NB4 (cell line): ENCODE measurements at regions not wholly inside any gene's neighbourhood (a gene's known extent, or its start where the extent isn't known, plus 50 kb on each side); places are given as distances from the start of the nearest gene placed in this dataset.

ENCODE experiments used
- DNase-seq: peaks from one replicate; pipeline ENCODE4 v3.0.0; 2010; ENCODE audit warnings: low read depth
- H3K4me3 ChIP-seq: one replicate; pipeline ENCODE4 v1.5.1; 2011; ENCODE audit warnings: mild to moderate bottlenecking, low read depth, low read length, moderate library complexity
- MAX ChIP-seq: IDR thresholded peaks from 2 replicates; pipeline ENCODE4 v1.6.1; 2011; ENCODE audit warnings: low read depth, low read length
- MYC ChIP-seq: IDR thresholded peaks from 2 replicates; pipeline ENCODE4 v1.6.1; 2011; ENCODE audit warnings: low read depth, low read length
- POLR2A ChIP-seq: IDR thresholded peaks from 2 replicates; pipeline ENCODE4 v1.6.1; 2011; ENCODE audit warnings: mild to moderate bottlenecking; ENCODE audit not compliant: insufficient read length; ENCODE audit errors: extremely low read depth
- TF ChIP-seq, protein P1 (sequence below): IDR thresholded peaks from one replicate; pipeline ENCODE4 v1.5.1; 2012; ENCODE audit warnings: low read depth, low read length

GRCh38 chrX:139186991-139187390 lies 343.5 kb upstream of the F9 start:
- no peak overlapping the region for H3K4me3 ChIP-seq
- TF ChIP-seq MYC (no peak), MAX (no peak), POLR2A (no peak)
- TF ChIP-seq, protein P1, sequence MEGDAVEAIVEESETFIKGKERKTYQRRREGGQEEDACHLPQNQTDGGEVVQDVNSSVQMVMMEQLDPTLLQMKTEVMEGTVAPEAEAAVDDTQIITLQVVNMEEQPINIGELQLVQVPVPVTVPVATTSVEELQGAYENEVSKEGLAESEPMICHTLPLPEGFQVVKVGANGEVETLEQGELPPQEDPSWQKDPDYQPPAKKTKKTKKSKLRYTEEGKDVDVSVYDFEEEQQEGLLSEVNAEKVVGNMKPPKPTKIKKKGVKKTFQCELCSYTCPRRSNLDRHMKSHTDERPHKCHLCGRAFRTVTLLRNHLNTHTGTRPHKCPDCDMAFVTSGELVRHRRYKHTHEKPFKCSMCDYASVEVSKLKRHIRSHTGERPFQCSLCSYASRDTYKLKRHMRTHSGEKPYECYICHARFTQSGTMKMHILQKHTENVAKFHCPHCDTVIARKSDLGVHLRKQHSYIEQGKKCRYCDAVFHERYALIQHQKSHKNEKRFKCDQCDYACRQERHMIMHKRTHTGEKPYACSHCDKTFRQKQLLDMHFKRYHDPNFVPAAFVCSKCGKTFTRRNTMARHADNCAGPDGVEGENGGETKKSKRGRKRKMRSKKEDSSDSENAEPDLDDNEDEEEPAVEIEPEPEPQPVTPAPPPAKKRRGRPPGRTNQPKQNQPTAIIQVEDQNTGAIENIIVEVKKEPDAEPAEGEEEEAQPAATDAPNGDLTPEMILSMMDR: no peak
- DNase-seq: no peak

- TF ChIP-seq MYC (no peak), MAX (no peak), POLR2A (no peak)
- TF ChIP-seq, protein P1: no peak
- no peak overlapping the region for H3K4me3 ChIP-seq
- DNase-seq: no peak
Observed at GRCh38 chrX:139179592-139179991, 350.9 kb upstream of the F9 start.

DNA sequence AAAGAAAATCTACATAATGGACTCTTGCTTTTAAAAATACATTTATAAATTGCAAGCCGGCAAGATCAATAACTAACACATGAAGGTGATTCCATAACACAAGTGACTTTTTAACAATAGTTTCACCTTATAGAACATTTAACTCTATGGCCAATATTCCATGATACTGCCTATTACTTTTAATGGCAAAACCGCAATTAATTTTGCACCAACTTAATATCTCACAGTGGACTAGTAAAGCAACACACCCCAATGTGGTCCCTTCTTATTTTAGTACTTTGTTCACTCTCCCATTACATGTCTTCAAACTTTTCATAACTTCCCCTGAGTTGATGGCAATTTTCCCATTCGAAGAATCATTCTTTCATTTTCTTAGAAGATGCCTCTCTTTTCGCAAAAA lies 351.6 kb upstream of the F9 start:
- H3K4me3 ChIP-seq: no peak overlapping the region
- DNase-seq: no peak
- TF ChIP-seq, protein P1: no peak
- no peak for TF ChIP-seq POLR2A
- TF ChIP-seq MAX: no peak
- no peak for TF ChIP-seq MYC

- no peak overlapping the region for H3K4me3 ChIP-seq
- TF ChIP-seq POLR2A (no peak), MYC (no peak)
- TF ChIP-seq, protein P1: no peak
- DNase-seq: no peak
Observed at GRCh38 chrX:139172731-139173130, 357.8 kb upstream of the F9 start.

DNA sequence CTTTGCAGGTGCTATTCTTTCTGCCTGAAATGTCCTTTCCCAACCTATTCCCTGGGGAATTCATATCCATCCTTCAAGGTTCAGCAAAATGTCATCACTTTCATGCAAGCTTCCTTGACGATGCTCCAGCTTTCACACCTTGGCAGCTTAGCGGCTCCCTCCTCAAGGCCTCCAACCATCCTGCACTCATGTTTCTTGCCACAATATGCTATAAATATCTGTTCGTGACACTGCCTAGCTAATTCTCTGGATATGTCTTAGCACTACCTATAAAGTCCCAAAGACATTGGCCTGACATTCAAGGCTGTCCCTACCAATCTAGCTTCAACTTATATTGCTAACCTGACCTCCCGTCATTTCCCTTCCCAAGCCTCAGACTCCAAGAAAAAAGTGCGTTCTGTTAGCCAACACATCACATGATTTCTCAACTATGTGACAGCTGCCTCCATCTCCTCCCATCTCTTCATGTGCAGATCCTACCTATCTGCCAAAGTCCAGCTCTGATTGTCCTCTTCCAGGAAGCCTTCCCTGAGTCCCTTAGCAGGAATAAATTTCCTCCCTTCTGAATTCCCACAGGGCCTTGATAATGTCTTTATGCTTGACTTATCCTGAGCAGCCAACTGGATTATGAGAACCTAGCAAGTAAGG lies 359.9 kb upstream of the F9 start:
- no peak for TF ChIP-seq MAX
- no peak for TF ChIP-seq MYC
- TF ChIP-seq, protein P1: no peak
- no peak for TF ChIP-seq POLR2A
- no peak overlapping the region for H3K4me3 ChIP-seq
- no peak for DNase-seq

DNA sequence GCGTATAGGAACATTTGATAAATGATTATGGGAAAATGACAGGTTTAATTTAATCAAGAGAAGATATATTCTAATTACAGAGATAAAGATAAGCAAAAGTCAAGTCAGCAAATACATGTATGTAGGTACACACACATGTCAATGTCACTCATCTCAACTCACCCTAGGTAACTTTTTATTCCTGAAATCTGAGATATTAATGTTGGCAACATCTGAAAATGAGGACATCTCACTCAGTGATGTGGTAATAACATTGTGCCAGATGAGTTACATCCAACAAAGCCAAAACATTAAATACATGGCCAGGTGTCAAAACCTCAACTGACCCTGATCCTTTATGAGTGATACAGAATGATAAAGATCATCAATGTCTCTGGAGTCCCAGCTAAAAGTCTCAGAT lies 363.3 kb upstream of the F9 start:
- DNase-seq: no peak
- H3K4me3 ChIP-seq: no peak overlapping the region
- TF ChIP-seq, protein P1: no peak
- no peak for TF ChIP-seq POLR2A
